ENCODE measurements at regions not wholly inside any gene's neighbourhood (a gene's known extent, or its start where the extent isn't known, plus 50 kb on each side); places are given as distances from the start of the nearest gene placed in this dataset.

DNA sequence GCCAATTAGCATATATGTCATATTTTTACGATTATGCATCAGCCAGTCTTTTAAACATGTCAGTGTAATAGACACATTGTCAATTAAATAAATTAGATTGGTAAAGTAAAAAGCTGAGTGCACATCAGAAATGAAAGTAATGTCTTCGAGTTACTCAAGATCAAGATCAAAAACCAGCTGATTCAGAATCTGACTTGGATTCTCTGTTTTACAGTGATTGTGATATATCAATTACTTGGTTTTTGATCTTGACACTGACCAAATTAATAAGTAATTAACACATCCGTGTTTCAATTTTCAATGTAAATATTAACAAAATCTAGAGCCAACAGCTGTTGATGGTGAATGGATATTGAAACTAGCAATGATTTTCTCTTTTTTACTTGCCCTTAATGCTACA, 311.6 kb downstream of the PDGFC start:
- no peaks in the 10 kb centered on the region for H3K36me3 ChIP-seq (ENCODE audit: control insufficient read depth, insufficient read depth, low read length)
- H3K27me3 ChIP-seq (ENCODE audit: control insufficient read depth, insufficient read depth, low read length): no peaks in the 10 kb centered on the region
- CTCF ChIA-PET: no interaction called here
- POLR2A ChIA-PET: no interaction called here
- no peak overlapping the region for H3K4me3 ChIP-seq (ENCODE audit: low read depth, low read length)
- DNase-seq (ENCODE audit: low read depth): no peak
- TF ChIP-seq, protein P1, sequence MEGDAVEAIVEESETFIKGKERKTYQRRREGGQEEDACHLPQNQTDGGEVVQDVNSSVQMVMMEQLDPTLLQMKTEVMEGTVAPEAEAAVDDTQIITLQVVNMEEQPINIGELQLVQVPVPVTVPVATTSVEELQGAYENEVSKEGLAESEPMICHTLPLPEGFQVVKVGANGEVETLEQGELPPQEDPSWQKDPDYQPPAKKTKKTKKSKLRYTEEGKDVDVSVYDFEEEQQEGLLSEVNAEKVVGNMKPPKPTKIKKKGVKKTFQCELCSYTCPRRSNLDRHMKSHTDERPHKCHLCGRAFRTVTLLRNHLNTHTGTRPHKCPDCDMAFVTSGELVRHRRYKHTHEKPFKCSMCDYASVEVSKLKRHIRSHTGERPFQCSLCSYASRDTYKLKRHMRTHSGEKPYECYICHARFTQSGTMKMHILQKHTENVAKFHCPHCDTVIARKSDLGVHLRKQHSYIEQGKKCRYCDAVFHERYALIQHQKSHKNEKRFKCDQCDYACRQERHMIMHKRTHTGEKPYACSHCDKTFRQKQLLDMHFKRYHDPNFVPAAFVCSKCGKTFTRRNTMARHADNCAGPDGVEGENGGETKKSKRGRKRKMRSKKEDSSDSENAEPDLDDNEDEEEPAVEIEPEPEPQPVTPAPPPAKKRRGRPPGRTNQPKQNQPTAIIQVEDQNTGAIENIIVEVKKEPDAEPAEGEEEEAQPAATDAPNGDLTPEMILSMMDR (IDR thresholded peaks at IDR 0.05; ENCODE audit: insufficient read depth, low read depth, low read length): no peak

DNA sequence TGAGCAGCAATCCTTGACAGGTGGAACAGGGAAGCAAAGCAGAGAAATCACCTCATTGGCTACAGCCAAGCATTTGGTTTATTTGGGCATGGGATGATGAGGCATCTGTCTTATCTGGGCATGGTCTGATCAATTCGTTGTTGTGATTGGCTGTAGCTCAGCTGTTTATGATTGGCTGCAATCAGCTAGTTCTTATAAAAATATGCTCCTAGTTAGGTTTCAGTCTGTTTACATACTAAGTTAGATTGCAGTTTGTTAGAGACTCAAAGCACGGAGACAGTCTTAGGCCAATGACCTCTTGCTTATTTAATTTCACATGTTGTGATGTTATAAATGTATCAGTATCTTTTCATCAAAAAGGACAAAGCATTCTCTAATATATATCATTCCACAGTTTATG, 312.0 kb downstream of the PDGFC start:
- Histone ChIP-seq H3K4me3 (ENCODE audit: low read depth, low read length) (no peak overlapping the region), H3K36me3 (ENCODE audit: control insufficient read depth, insufficient read depth, low read length) (no peaks in the 10 kb centered on the region), H3K27me3 (ENCODE audit: control insufficient read depth, insufficient read depth, low read length) (no peaks in the 10 kb centered on the region)
- ChIA-PET CTCF (no interaction called here), POLR2A (no interaction called here)
- DNase-seq (ENCODE audit: low read depth): no peak
- TF ChIP-seq, protein P1 (IDR thresholded peaks at IDR 0.05; ENCODE audit: insufficient read depth, low read depth, low read length): no peak

DNA sequence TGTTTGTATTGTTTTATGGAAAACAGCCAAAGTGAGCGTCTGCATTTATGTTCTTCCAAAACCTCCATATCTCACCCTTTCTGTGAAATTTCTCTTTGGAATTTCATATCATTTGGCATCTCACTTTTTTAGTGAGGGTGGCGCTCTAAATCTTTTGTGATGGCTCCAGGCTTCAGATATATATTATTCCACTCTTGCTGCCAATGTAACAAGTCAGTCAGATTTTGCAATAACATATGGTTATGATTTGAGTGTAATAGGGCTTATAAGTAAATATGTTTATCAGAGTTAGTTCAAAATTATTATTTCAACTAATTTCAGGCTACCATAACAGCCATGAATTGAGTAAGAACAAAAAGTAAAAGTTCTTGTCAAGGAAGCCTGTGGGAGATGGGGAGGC, 314.7 kb downstream of the PDGFC start:
- TF ChIP-seq, protein P1 (IDR thresholded peaks at IDR 0.05; ENCODE audit: insufficient read depth, low read depth, low read length): no peak
- ChIA-PET CTCF (no interaction called here), POLR2A (no interaction called here)
- Histone ChIP-seq H3K27me3 (ENCODE audit: control insufficient read depth, insufficient read depth, low read length) (no peaks in the 10 kb centered on the region), H3K4me3 (ENCODE audit: low read depth, low read length) (no peak overlapping the region), H3K36me3 (ENCODE audit: control insufficient read depth, insufficient read depth, low read length) (no peaks in the 10 kb centered on the region)
- no peak for DNase-seq (ENCODE audit: low read depth)

DNA sequence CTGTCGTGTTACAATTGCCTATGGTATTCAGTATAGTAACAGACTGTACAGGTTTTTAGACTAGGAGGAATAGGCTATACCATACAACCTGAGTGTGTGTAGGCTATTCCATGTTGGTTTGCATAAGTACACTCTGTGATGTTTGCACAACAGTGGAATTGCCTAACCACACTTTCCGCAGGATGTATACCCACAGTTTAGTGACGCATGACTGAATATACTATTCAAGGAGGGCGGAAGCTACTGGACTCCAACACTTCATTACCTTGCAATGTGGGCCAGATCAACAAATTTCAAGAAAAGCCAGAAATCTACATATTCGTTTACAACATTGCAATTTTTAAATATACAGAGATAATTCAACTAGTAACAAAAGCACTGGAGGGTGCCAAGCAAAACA, 317.2 kb downstream of the PDGFC start:
- Histone ChIP-seq H3K27me3 (ENCODE audit: control insufficient read depth, insufficient read depth, low read length) (no peaks in the 10 kb centered on the region), H3K4me3 (ENCODE audit: low read depth, low read length) (no peak overlapping the region), H3K36me3 (ENCODE audit: control insufficient read depth, insufficient read depth, low read length) (no peaks in the 10 kb centered on the region)
- ChIA-PET CTCF (interaction anchor here (0.7 kb wide), 1 partner anchor 117 kb away, joined by 4 read pairs; no protein-coding TSS in a partner anchor), POLR2A (no interaction called here)
- TF ChIP-seq, protein P1 (IDR thresholded peaks at IDR 0.05; ENCODE audit: insufficient read depth, low read depth, low read length): no peak
- DNase-seq (ENCODE audit: low read depth): no peak

DNA sequence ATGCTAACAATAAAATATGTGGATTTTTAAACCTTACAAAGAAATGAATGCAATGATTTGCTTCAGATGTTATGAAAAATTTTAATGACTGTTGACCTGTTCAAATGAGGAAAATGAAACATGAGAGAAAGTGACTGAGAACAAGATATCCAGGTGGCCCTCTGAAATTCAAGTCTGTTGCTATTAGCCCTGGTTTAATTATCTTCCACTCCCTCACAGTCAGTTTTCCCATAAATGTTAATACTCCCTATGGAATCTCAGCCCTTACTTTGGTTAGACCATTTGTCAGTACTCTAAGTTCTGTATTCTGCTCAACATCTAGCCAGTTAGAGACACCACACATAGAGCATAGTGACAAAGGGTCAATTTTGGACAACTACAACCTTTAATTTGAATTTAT, 327.8 kb downstream of the PDGFC start:
- Histone ChIP-seq H3K36me3 (ENCODE audit: control insufficient read depth, insufficient read depth, low read length) (no peaks in the 10 kb centered on the region), H3K27me3 (ENCODE audit: control insufficient read depth, insufficient read depth, low read length) (no peaks in the 10 kb centered on the region), H3K4me3 (ENCODE audit: low read depth, low read length) (no peak overlapping the region)
- POLR2A ChIA-PET: no interaction called here
- CTCF ChIA-PET: no interaction called here
- TF ChIP-seq, protein P1 (IDR thresholded peaks at IDR 0.05; ENCODE audit: insufficient read depth, low read depth, low read length): no peak
- DNase-seq (ENCODE audit: low read depth): no peak

Measured in BJ (cell line).